ENCODE measurements at regions not wholly inside any gene's neighbourhood (a gene's known extent, or its start where the extent isn't known, plus 50 kb on each side); places are given as distances from the start of the nearest gene placed in this dataset.

DNA sequence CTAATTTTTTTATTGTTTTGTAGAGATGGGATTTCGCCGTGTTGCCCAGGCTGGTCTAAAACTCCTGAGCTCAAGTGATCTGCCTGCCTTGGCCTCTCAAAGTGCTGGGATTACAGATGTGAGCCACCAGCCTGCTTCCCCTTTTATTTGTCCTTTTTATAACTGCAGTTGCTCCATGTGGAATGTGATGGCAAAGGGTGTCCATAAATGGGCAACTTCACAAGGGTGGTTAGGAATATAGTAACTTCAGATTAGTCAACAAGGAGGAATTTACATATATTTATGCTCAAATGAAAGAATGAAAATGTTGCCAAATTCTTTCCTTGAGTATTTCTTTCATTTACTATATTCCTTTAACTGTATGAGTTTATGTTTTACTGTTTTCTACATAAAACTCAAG lies 182.9 kb downstream of the BACH1 start:
- DNase-seq (ENCODE audit: low read depth in 1 of 2, low spot score in 2 of 2) (no peak), FAIRE-seq (no peak)
- H3K4ac ChIP-seq (replicated peaks; ENCODE audit: insufficient read length, low read depth, low read length), result no peak overlapping the region
- no peak overlapping the region for H4K91ac ChIP-seq (replicated peaks; ENCODE audit: insufficient read length, low read length)
- H2BK12ac ChIP-seq (ENCODE audit: low read depth, low read length), result no peak overlapping the region
- no peak overlapping the region for H3K9ac ChIP-seq (replicated peaks in 1 of 4; ENCODE audit: extremely low read depth in 1 of 4, low read depth in 3 of 4, low read length in 3 of 4)
- no peak overlapping the region for H3K27ac ChIP-seq (ENCODE audit: low read depth, low read length)
- no peak overlapping the region for H2BK15ac ChIP-seq (ENCODE audit: low read length)
- H3K36me3 ChIP-seq (ENCODE audit: control insufficient read depth in 2 of 4, insufficient read depth in 4 of 4, low read length in 3 of 4), result no peaks in the 10 kb centered on the region
- ChIA-PET CTCF (ENCODE audit: partially characterized antibody) (no interaction called here), POLR2A (ENCODE audit: partially characterized antibody) (no interaction called here)
- H4K8ac ChIP-seq (ENCODE audit: extremely low read depth, insufficient read depth, low read length), result no peak overlapping the region
- H3K79me2 ChIP-seq (ENCODE audit: control insufficient read depth in 1 of 2, insufficient read depth in 2 of 2, low read length in 2 of 2), result no peaks in the 10 kb centered on the region
- no peak overlapping the region for H3K4me3 ChIP-seq (ENCODE audit: extremely low read depth in 1 of 4, insufficient read depth in 2 of 4, low read depth in 3 of 4, low read length in 4 of 4)
- no peak overlapping the region for H4K5ac ChIP-seq (ENCODE audit: insufficient read length, low read depth, low read length)
- WGBS, 2 experiments (ENCODE audit: extremely low coverage in 1 of 2, insufficient coverage in 1 of 2, insufficient read length in 1 of 2, insufficient replicate concordance in 2 of 2, low coverage in 1 of 2, low lambda C conversion rate in 2 of 2, missing lambda C conversion rate in 1 of 2), result 100% methylated on average over 2 of the region's 2 CpGs; no CpG with 5 or more reads in 1 of the 2 experiments
- no peaks in the 10 kb centered on the region for H3K9me3 ChIP-seq (ENCODE audit: insufficient read depth in 2 of 2, low read depth in 1 of 2, low read length in 1 of 2)
- no peak overlapping the region for H3K18ac ChIP-seq (ENCODE audit: extremely low read depth, low read length)
- no peak overlapping the region for H3K4me2 ChIP-seq (ENCODE audit: insufficient read depth in 1 of 2, low read depth in 2 of 2, low read length in 2 of 2)
- no peak overlapping the region for H2BK5ac ChIP-seq (ENCODE audit: low read depth, low read length)
- no peaks in the 10 kb centered on the region; the same call in 1 of the 2 replicates for H3K79me1 ChIP-seq (ENCODE audit: low read depth, low read length)
- H2BK20ac ChIP-seq (ENCODE audit: low read length), result no peak overlapping the region
- no peak overlapping the region for H3K23ac ChIP-seq (ENCODE audit: insufficient read length)
- no peak overlapping the region for H3K14ac ChIP-seq (ENCODE audit: insufficient read length)
- H2BK120ac ChIP-seq (replicated peaks; ENCODE audit: low read depth, low read length), result no peak overlapping the region
- no peaks in the 10 kb centered on the region for H3K23me2 ChIP-seq (ENCODE audit: low read depth, low read length)
- no peak overlapping the region for H3K56ac ChIP-seq (replicated peaks; ENCODE audit: insufficient read length, low read depth, low read length)
- no peaks in the 10 kb centered on the region for H4K20me1 ChIP-seq (replicated peaks in 1 of 2; ENCODE audit: control insufficient read depth in 1 of 2, insufficient read depth in 2 of 2, low read length in 2 of 2)
- no peaks in the 10 kb centered on the region for H3K27me3 ChIP-seq (replicated peaks in 1 of 4; ENCODE audit: control insufficient read depth in 3 of 4, extremely low read depth in 1 of 4, insufficient read depth in 3 of 4, low read length in 3 of 4)
- H2AFZ ChIP-seq (ENCODE audit: low read length), result no peak overlapping the region
- peaks cover 0 to 3% (median 0%) of the 10 kb centered on the region in 4 experiments; a peak in 1 of 7 replicates for H3K4me1 ChIP-seq (replicated peaks in 1 of 4; ENCODE audit: control insufficient read depth in 3 of 4, insufficient read depth in 4 of 4, low read length in 3 of 4)
- no peak overlapping the region for H2AK5ac ChIP-seq (ENCODE audit: low read depth, low read length)
- TF ChIP-seq TAF7 (optimal IDR thresholded peaks at IDR 0.05; ENCODE audit: borderline replicate concordance, low read depth, low read length) (no peak), CHD2 (IDR thresholded peaks at IDR 0.05; ENCODE audit: low read length) (no peak), RFX5 (IDR thresholded peaks at IDR 0.05; ENCODE audit: borderline replicate concordance, low read depth, low read length) (no peak), KDM1A (IDR thresholded peaks at IDR 0.05; ENCODE audit: borderline replicate concordance, low read length) (no peak), SP4 (IDR thresholded peaks at IDR 0.05; ENCODE audit: low read length) (no peak), FOSL1 (IDR thresholded peaks at IDR 0.05; ENCODE audit: insufficient read depth, low read depth, low read length) (no peak), PHF8 (conservative IDR thresholded peaks at IDR 0.05; ENCODE audit: low read depth, low read length) (no peak), HDAC6 (IDR thresholded peaks at IDR 0.05; ENCODE audit: low read depth, low read length) (no peak), TEAD4 (IDR thresholded peaks at IDR 0.05; ENCODE audit: low read depth, low read length) (no peak), SIRT6 (IDR thresholded peaks at IDR 0.05; ENCODE audit: low read length) (no peak), HDAC2 (IDR thresholded peaks at IDR 0.05; ENCODE audit: borderline replicate concordance in 1 of 2, low read depth in 2 of 2, low read length in 2 of 2) (no peak)
- TF ChIP-seq, protein P1, sequence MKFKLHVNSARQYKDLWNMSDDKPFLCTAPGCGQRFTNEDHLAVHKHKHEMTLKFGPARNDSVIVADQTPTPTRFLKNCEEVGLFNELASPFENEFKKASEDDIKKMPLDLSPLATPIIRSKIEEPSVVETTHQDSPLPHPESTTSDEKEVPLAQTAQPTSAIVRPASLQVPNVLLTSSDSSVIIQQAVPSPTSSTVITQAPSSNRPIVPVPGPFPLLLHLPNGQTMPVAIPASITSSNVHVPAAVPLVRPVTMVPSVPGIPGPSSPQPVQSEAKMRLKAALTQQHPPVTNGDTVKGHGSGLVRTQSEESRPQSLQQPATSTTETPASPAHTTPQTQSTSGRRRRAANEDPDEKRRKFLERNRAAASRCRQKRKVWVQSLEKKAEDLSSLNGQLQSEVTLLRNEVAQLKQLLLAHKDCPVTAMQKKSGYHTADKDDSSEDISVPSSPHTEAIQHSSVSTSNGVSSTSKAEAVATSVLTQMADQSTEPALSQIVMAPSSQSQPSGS (IDR thresholded peaks at IDR 0.05; ENCODE audit: low read length), result no peak
- TF ChIP-seq, protein P2, sequence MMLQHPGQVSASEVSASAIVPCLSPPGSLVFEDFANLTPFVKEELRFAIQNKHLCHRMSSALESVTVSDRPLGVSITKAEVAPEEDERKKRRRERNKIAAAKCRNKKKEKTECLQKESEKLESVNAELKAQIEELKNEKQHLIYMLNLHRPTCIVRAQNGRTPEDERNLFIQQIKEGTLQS (IDR thresholded peaks at IDR 0.05; ENCODE audit: insufficient read depth, low read depth, low read length), result no peak

Data from H1 (cell line).